CD4-positive, alpha-beta T cell treated with Interleukin-12 subunit alpha and Interleukin-12 subunit beta, for 1 hour (primary cell): ENCODE measurements at regions not wholly inside any gene's neighbourhood (a gene's known extent, or its start where the extent isn't known, plus 50 kb on each side); places are given as distances from the start of the nearest gene placed in this dataset.
A peak's percentile ranks its signal among the peaks of the same experiment; 100 is the strongest.
"Not testable (repeated sequence)": the region's sequence is repeated elsewhere in the genome, so short reads cannot be mapped to it uniquely, and the experiment has no call there.

Source experiments
- DNase-seq: peaks from one replicate; pipeline ENCODE4 v3.0.0-alpha.2; 2020

GRCh38 chr13:80499536-80500290 lies 158.8 kb upstream of the SPRY2 start:
- DNase-seq: no peak

- DNase-seq: no peak
Measured at GRCh38 chr13:80498433-80498832, 157.5 kb upstream of the SPRY2 start.

- no peak for DNase-seq
Measured at GRCh38 chr13:80497978-80498377, 157.1 kb upstream of the SPRY2 start.

GRCh38 chr13:80497439-80497838 lies 156.5 kb upstream of the SPRY2 start:
- DNase-seq: no peak

GRCh38 chr13:80496721-80497397 lies 155.9 kb upstream of the SPRY2 start:
- no peak for DNase-seq

GRCh38 chr13:80490491-80490943 lies 149.6 kb upstream of the SPRY2 start:
- not testable (repeated sequence) for DNase-seq

- DNase-seq: no peak
Measured at GRCh38 chr13:80486402-80486801, 145.5 kb upstream of the SPRY2 start.

- DNase-seq: no peak
Measured at GRCh38 chr13:80483157-80483556, 142.2 kb upstream of the SPRY2 start.

GRCh38 chr13:80481588-80481987 lies 140.7 kb upstream of the SPRY2 start:
- DNase-seq: no peak

- DNase-seq: peak; percentile 7
Measured at GRCh38 chr13:80477661-80478443, 136.9 kb upstream of the SPRY2 start.

GRCh38 chr13:80476953-80477352 lies 136.0 kb upstream of the SPRY2 start:
- DNase-seq: no peak

- no peak for DNase-seq
Measured at GRCh38 chr13:80475718-80476117, 134.8 kb upstream of the SPRY2 start.

- no peak for DNase-seq
Measured at GRCh38 chr13:80473695-80474094, 132.8 kb upstream of the SPRY2 start.

GRCh38 chr13:80469853-80470381 lies 129.0 kb upstream of the SPRY2 start:
- DNase-seq: no peak

GRCh38 chr13:80469105-80469852 lies 128.4 kb upstream of the SPRY2 start:
- DNase-seq: no peak

GRCh38 chr13:80465321-80465720 lies 124.4 kb upstream of the SPRY2 start:
- DNase-seq: no peak

GRCh38 chr13:80463673-80464352 lies 122.9 kb upstream of the SPRY2 start:
- no peak for DNase-seq

- DNase-seq: no peak
Measured at GRCh38 chr13:80462567-80462966, 121.6 kb upstream of the SPRY2 start.

GRCh38 chr13:80462037-80462436 lies 121.1 kb upstream of the SPRY2 start:
- no peak for DNase-seq

GRCh38 chr13:80458543-80458942 lies 117.6 kb upstream of the SPRY2 start:
- no peak for DNase-seq

- peak; percentile 2 for DNase-seq
Measured at GRCh38 chr13:80454245-80454644, 113.3 kb upstream of the SPRY2 start.

GRCh38 chr13:80452279-80452678 lies 111.4 kb upstream of the SPRY2 start:
- DNase-seq: no peak
